Trophoblast cell (in vitro differentiated cells and primary cell): ENCODE measurements at regions not wholly inside any gene's neighbourhood (a gene's known extent, or its start where the extent isn't known, plus 50 kb on each side); places are given as distances from the start of the nearest gene placed in this dataset.

Experiments used
- DNase-seq, 2 donors: peaks; one replicate each; pipeline ENCODE4 v3.0.0-alpha.2; 2016
- H2AFZ ChIP-seq: 2 replicates; pipeline ENCODE4 v1.6.1; 2013; ENCODE audit warnings: low read length, moderate library complexity, mild to moderate bottlenecking; ENCODE audit not compliant: insufficient read depth, poor library complexity
- H2AK5ac ChIP-seq: 2 replicates; pipeline ENCODE4 v1.6.1; 2013; ENCODE audit warnings: mild to moderate bottlenecking, low read length
- H2BK120ac ChIP-seq: 2 replicates; pipeline ENCODE4 v1.6.1; 2013; ENCODE audit warnings: low read length, mild to moderate bottlenecking, moderate library complexity; ENCODE audit not compliant: insufficient read depth, poor library complexity
- H2BK12ac ChIP-seq: 2 replicates; pipeline ENCODE4 v1.6.1; 2013; ENCODE audit warnings: mild to moderate bottlenecking, low read length, moderate library complexity
- H2BK5ac ChIP-seq: 2 replicates; pipeline ENCODE4 v1.6.1; 2013; ENCODE audit warnings: low read length, low read depth, moderate library complexity, mild to moderate bottlenecking; ENCODE audit not compliant: poor library complexity
- H3K14ac ChIP-seq: 2 replicates; pipeline ENCODE4 v1.6.1; 2013; ENCODE audit warnings: mild to moderate bottlenecking, low read length
- H3K18ac ChIP-seq: 2 replicates; pipeline ENCODE4 v1.6.1; 2013; ENCODE audit warnings: mild to moderate bottlenecking, low read length
- H3K23ac ChIP-seq: 2 replicates; pipeline ENCODE4 v1.6.1; 2013; ENCODE audit warnings: low read length
- H3K27ac ChIP-seq: 2 replicates; pipeline ENCODE4 v1.5.1; 2013; ENCODE audit warnings: low read depth, mild to moderate bottlenecking, inconsistent platforms, low read length, moderate library complexity
- H3K27me3 ChIP-seq: 2 replicates; pipeline ENCODE4 v1.6.1; 2013; ENCODE audit warnings: inconsistent platforms, mild to moderate bottlenecking, low read length, moderate library complexity; ENCODE audit not compliant: insufficient read depth
- H3K36me3 ChIP-seq, 2 experiments: 1 replicate in 1 of 2; 2 replicates in 1 of 2; pipeline ENCODE4 v1.6.1; 2013; ENCODE audit warnings: low read length in 2 of 2, mild to moderate bottlenecking in 2 of 2, moderate library complexity in 1 of 2; ENCODE audit not compliant: insufficient read depth in 2 of 2, control insufficient read depth in 1 of 2
- H3K4ac ChIP-seq: 2 replicates; pipeline ENCODE4 v1.6.1; 2013; ENCODE audit warnings: low read depth, mild to moderate bottlenecking, low read length, moderate library complexity
- H3K4me1 ChIP-seq, 2 experiments: 1 replicate in 1 of 2; 2 replicates in 1 of 2; pipeline ENCODE4 v1.6.1; 2013; ENCODE audit warnings: low read length in 2 of 2, mild to moderate bottlenecking in 2 of 2, moderate library complexity in 1 of 2; ENCODE audit not compliant: insufficient read depth in 2 of 2, control insufficient read depth in 1 of 2
- H3K4me2 ChIP-seq: 2 replicates; pipeline ENCODE4 v1.6.1; 2013; ENCODE audit warnings: inconsistent platforms, mild to moderate bottlenecking, low read length, moderate library complexity
- H3K4me3 ChIP-seq: 2 replicates; pipeline ENCODE4 v1.5.1; 2013; ENCODE audit warnings: mild to moderate bottlenecking, low read depth, low read length, inconsistent platforms
- H3K79me1 ChIP-seq: one replicate; pipeline ENCODE4 v1.6.1; 2013; ENCODE audit warnings: low read length
- H3K79me2 ChIP-seq: 2 replicates; pipeline ENCODE4 v1.6.1; 2013; ENCODE audit warnings: low read length, mild to moderate bottlenecking; ENCODE audit not compliant: control insufficient read depth, insufficient read depth, poor library complexity
- H3K9ac ChIP-seq: 2 replicates; pipeline ENCODE4 v1.6.1; 2013; ENCODE audit warnings: mild to moderate bottlenecking, low read length
- H3K9me3 ChIP-seq: 2 replicates; pipeline ENCODE4 v1.6.1; 2013; ENCODE audit warnings: low read depth, mild to moderate bottlenecking, control low read depth, inconsistent platforms, low read length; ENCODE audit not compliant: insufficient read depth
- H4K12ac ChIP-seq: 2 replicates; pipeline ENCODE4 v1.6.1; 2013; ENCODE audit warnings: low read depth, mild to moderate bottlenecking, low read length, moderate library complexity
- H4K8ac ChIP-seq: 2 replicates; pipeline ENCODE4 v1.6.1; 2013; ENCODE audit warnings: low read depth, mild to moderate bottlenecking, low read length, moderate library complexity
- H4K91ac ChIP-seq: one replicate; pipeline ENCODE4 v1.6.1; 2013; ENCODE audit warnings: low read depth, mild to moderate bottlenecking, low read length, moderate library complexity
- whole genome bisulfite sequencing: extraction: QIAGEN DNeasy Blood & Tissue Kit; methylation state at CpG from one replicate; pipeline ENCODE4 v1.1.7; 2013; ENCODE audit warnings: missing lambda C conversion rate; ENCODE audit not compliant: insufficient read length, insufficient coverage; ENCODE audit errors: extremely low coverage; 5-methylcytosine and 5-hydroxymethylcytosine counted together

- no peak overlapping the region for H3K23ac ChIP-seq
- no peak overlapping the region for H2AFZ ChIP-seq
- no peak overlapping the region for H3K27ac ChIP-seq
- H3K4me1 ChIP-seq, result no peaks in the 10 kb centered on the region
- H3K36me3 ChIP-seq, result no peaks in the 10 kb centered on the region
- DNase-seq, result no peak
- no peak overlapping the region for H3K4me2 ChIP-seq
- H3K9me3 ChIP-seq, result no peaks in the 10 kb centered on the region
- H2BK120ac ChIP-seq, result no peak overlapping the region
- H3K79me2 ChIP-seq, result no peaks in the 10 kb centered on the region
- no peaks in the 10 kb centered on the region for H3K79me1 ChIP-seq
- no peak overlapping the region for H2AK5ac ChIP-seq
- no peak overlapping the region for H4K91ac ChIP-seq
- H2BK5ac ChIP-seq, result no peak overlapping the region
- H3K4me3 ChIP-seq, result no peak overlapping the region
- H2BK12ac ChIP-seq, result no peak overlapping the region
- H4K8ac ChIP-seq, result no peak overlapping the region
- H4K12ac ChIP-seq, result no peak overlapping the region
- H3K9ac ChIP-seq, result no peak overlapping the region
- no peak overlapping the region for H3K4ac ChIP-seq
- H3K14ac ChIP-seq, result no peak overlapping the region
- WGBS, result no CpG with 5 or more reads among the region's 3 CpGs
- H3K18ac ChIP-seq, result no peak overlapping the region
- no peaks in the 10 kb centered on the region for H3K27me3 ChIP-seq
Measured at GRCh38 chr12:127542931-127543330, 724.0 kb upstream of the TMEM132C start.

- Histone ChIP-seq H4K8ac (no peak overlapping the region), H3K79me2 (no peaks in the 10 kb centered on the region), H4K91ac (no peak overlapping the region), H3K4me2 (no peak overlapping the region), H3K36me3 (no peaks in the 10 kb centered on the region), H3K14ac (no peak overlapping the region), H4K12ac (no peak overlapping the region), H2BK12ac (no peak overlapping the region), H3K23ac (no peak overlapping the region), H3K9me3 (no peaks in the 10 kb centered on the region), H3K4me3 (no peak overlapping the region), H3K27me3 (no peaks in the 10 kb centered on the region), H3K79me1 (no peaks in the 10 kb centered on the region), H3K18ac (no peak overlapping the region), H3K27ac (no peak overlapping the region), H2BK5ac (no peak overlapping the region), H2AFZ (no peak overlapping the region), H2AK5ac (no peak overlapping the region), H3K9ac (no peak overlapping the region), H2BK120ac (no peak overlapping the region), H3K4ac (no peak overlapping the region), H3K4me1 (no peaks in the 10 kb centered on the region)
- no CpG with 5 or more reads among the region's 6 CpGs for WGBS
- DNase-seq, result no peak
Measured at GRCh38 chr12:127546721-127547505, 720.1 kb upstream of the TMEM132C start.

- H4K8ac ChIP-seq, result no peak overlapping the region
- no peaks in the 10 kb centered on the region for H3K4me1 ChIP-seq
- no peaks in the 10 kb centered on the region for H3K79me1 ChIP-seq
- H3K4me2 ChIP-seq, result no peak overlapping the region
- no peak overlapping the region for H2BK120ac ChIP-seq
- no CpG with 5 or more reads among the region's 10 CpGs for WGBS
- no peaks in the 10 kb centered on the region for H3K36me3 ChIP-seq
- H3K27ac ChIP-seq, result no peak overlapping the region
- H3K9ac ChIP-seq, result no peak overlapping the region
- H4K12ac ChIP-seq, result no peak overlapping the region
- no peak overlapping the region for H2BK5ac ChIP-seq
- H2AFZ ChIP-seq, result no peak overlapping the region
- no peak overlapping the region for H4K91ac ChIP-seq
- no peaks in the 10 kb centered on the region for H3K27me3 ChIP-seq
- H3K14ac ChIP-seq, result no peak overlapping the region
- H3K23ac ChIP-seq, result no peak overlapping the region
- no peak overlapping the region for H2AK5ac ChIP-seq
- H3K9me3 ChIP-seq, result no peaks in the 10 kb centered on the region
- H3K4ac ChIP-seq, result no peak overlapping the region
- no peaks in the 10 kb centered on the region for H3K79me2 ChIP-seq
- no peak for DNase-seq
- H2BK12ac ChIP-seq, result no peak overlapping the region
- no peak overlapping the region for H3K18ac ChIP-seq
- no peak overlapping the region for H3K4me3 ChIP-seq
Measured at GRCh38 chr12:127548123-127548553, 718.8 kb upstream of the TMEM132C start.

GRCh38 chr12:127550271-127550670 lies 716.7 kb upstream of the TMEM132C start:
- no peak overlapping the region for H2AK5ac ChIP-seq
- H3K79me1 ChIP-seq, result no peaks in the 10 kb centered on the region
- no peak overlapping the region for H3K23ac ChIP-seq
- H3K18ac ChIP-seq, result no peak overlapping the region
- H3K27ac ChIP-seq, result no peak overlapping the region
- H3K4ac ChIP-seq, result no peak overlapping the region
- H2AFZ ChIP-seq, result no peak overlapping the region
- no peak overlapping the region for H3K9ac ChIP-seq
- no peak overlapping the region for H4K12ac ChIP-seq
- no peaks in the 10 kb centered on the region for H3K79me2 ChIP-seq
- no peak overlapping the region for H2BK12ac ChIP-seq
- H2BK5ac ChIP-seq, result no peak overlapping the region
- no peak overlapping the region for H3K4me2 ChIP-seq
- no peak overlapping the region for H3K14ac ChIP-seq
- H3K9me3 ChIP-seq, result no peaks in the 10 kb centered on the region
- H3K27me3 ChIP-seq, result no peaks in the 10 kb centered on the region
- no peak overlapping the region for H4K91ac ChIP-seq
- H2BK120ac ChIP-seq, result no peak overlapping the region
- no peak for DNase-seq
- H3K36me3 ChIP-seq, result no peaks in the 10 kb centered on the region
- H3K4me1 ChIP-seq, result no peaks in the 10 kb centered on the region
- no peak overlapping the region for H4K8ac ChIP-seq
- no peak overlapping the region for H3K4me3 ChIP-seq
- WGBS, result no CpG with 5 or more reads among the region's 8 CpGs
